Peyer's patch (tissue), 4 donors: ENCODE measurements at regions not wholly inside any gene's neighbourhood (a gene's known extent, or its start where the extent isn't known, plus 50 kb on each side); places are given as distances from the start of the nearest gene placed in this dataset.

Experiments used
- DNase-seq, 3 donors: peaks; one replicate each; pipeline ENCODE4 v3.0.0-alpha.2; 2017 to 2019
- H3K27ac ChIP-seq, 4 donors: fragments of 200-600 bp; sonication (generic); one replicate each; pipeline ENCODE4 v1.5.1; 2016 to 2019
- H3K27me3 ChIP-seq, 2 donors: fragments of 200-600 bp; sonication (generic); one replicate each; pipeline ENCODE4 v1.5.1; 2019
- H3K36me3 ChIP-seq, 3 donors: fragments of 200-600 bp; sonication (generic); one replicate each; pipeline ENCODE4 v1.5.1; 2016 to 2019
- H3K4me1 ChIP-seq, 4 donors: fragments of 200-600 bp; sonication (generic); one replicate each; pipeline ENCODE4 v1.5.1; 2016 to 2019
- H3K4me3 ChIP-seq, 4 donors: fragments of 200-600 bp; sonication (generic); 1 replicate in 3 of 4; 2 replicates in 1 of 4; pipeline ENCODE4 v1.5.1; 2016 to 2019; ENCODE audit warnings: mild to moderate bottlenecking in 1 of 4
- H3K9me3 ChIP-seq, 4 donors: fragments of 200-600 bp; sonication (generic); one replicate each; pipeline ENCODE4 v1.5.1; 2016 to 2019; ENCODE audit warnings: mild to moderate bottlenecking in 1 of 4
- POLR2A ChIP-seq, 2 donors: fragments of 450-650 bp; IDR thresholded peaks; one replicate each; pipeline ENCODE4 v1.5.1; 2017; ENCODE audit warnings: antibody characterized with exemption in 2 of 2, mild to moderate bottlenecking in 2 of 2, moderate library complexity in 2 of 2
- TF ChIP-seq, protein P1 (sequence below), 6 experiments: fragments of 450-650 bp in 4 of 6; fragments of 200-600 bp in 2 of 6; sonication (generic) in 1 of 6; IDR thresholded peaks; one replicate each; pipeline ENCODE4 v1.5.1; 2017 to 2019; ENCODE audit warnings: antibody characterized with exemption in 6 of 6, mild to moderate bottlenecking in 3 of 6, moderate library complexity in 1 of 6

- H3K27me3 ChIP-seq, result no peaks in the 10 kb centered on the region
- H3K4me3 ChIP-seq, result no peak overlapping the region
- H3K9me3 ChIP-seq, result no peaks in the 10 kb centered on the region
- no peak for DNase-seq
- H3K4me1 ChIP-seq, result no peaks in the 10 kb centered on the region
- H3K36me3 ChIP-seq, result no peaks in the 10 kb centered on the region
- no peak for TF ChIP-seq POLR2A (IDR thresholded peaks at IDR 0.05)
- TF ChIP-seq, protein P1, sequence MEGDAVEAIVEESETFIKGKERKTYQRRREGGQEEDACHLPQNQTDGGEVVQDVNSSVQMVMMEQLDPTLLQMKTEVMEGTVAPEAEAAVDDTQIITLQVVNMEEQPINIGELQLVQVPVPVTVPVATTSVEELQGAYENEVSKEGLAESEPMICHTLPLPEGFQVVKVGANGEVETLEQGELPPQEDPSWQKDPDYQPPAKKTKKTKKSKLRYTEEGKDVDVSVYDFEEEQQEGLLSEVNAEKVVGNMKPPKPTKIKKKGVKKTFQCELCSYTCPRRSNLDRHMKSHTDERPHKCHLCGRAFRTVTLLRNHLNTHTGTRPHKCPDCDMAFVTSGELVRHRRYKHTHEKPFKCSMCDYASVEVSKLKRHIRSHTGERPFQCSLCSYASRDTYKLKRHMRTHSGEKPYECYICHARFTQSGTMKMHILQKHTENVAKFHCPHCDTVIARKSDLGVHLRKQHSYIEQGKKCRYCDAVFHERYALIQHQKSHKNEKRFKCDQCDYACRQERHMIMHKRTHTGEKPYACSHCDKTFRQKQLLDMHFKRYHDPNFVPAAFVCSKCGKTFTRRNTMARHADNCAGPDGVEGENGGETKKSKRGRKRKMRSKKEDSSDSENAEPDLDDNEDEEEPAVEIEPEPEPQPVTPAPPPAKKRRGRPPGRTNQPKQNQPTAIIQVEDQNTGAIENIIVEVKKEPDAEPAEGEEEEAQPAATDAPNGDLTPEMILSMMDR (IDR thresholded peaks at IDR 0.05), result no peak
- no peak overlapping the region for H3K27ac ChIP-seq
Measured at GRCh38 chr1:60764489-60764888, 317.9 kb upstream of the NFIA start.

DNA sequence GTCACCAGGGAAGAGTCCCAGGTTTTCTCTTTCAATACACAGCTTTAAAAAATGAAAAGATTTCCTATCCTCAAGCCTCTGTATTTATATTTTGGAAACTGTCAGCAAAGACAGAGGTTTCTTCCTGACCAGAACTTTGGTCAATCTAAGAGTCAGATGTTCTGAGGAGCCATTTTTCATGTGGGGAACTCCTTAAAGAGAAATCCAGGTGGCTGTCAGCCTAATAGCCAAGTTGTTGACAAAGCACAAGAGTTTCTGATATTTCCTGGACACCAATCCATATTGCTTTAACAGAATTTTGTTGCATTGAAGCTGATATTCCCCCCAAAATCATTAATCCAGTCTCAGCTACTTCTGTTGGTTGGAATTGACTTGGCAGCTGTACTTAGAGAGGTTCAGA, 318.6 kb upstream of the NFIA start:
- DNase-seq, result no peak
- Histone ChIP-seq H3K9me3 (no peaks in the 10 kb centered on the region), H3K4me1 (no peaks in the 10 kb centered on the region), H3K27me3 (no peaks in the 10 kb centered on the region), H3K36me3 (no peaks in the 10 kb centered on the region), H3K4me3 (no peak overlapping the region), H3K27ac (no peak overlapping the region)
- TF ChIP-seq POLR2A (IDR thresholded peaks at IDR 0.05), result no peak
- TF ChIP-seq, protein P1 (IDR thresholded peaks at IDR 0.05), result no peak

- Histone ChIP-seq H3K36me3 (no peaks in the 10 kb centered on the region), H3K27ac (no peak overlapping the region), H3K27me3 (no peaks in the 10 kb centered on the region), H3K9me3 (no peaks in the 10 kb centered on the region), H3K4me3 (no peak overlapping the region), H3K4me1 (no peaks in the 10 kb centered on the region)
- DNase-seq, result no peak
- TF ChIP-seq, protein P1 (IDR thresholded peaks at IDR 0.05), result no peak
- no peak for TF ChIP-seq POLR2A (IDR thresholded peaks at IDR 0.05)
Measured at GRCh38 chr1:60762911-60763310, 319.4 kb upstream of the NFIA start.

GRCh38 chr1:60762176-60762575, 320.2 kb upstream of the NFIA start:
- TF ChIP-seq, protein P1 (IDR thresholded peaks at IDR 0.05), result no peak
- no peak for TF ChIP-seq POLR2A (IDR thresholded peaks at IDR 0.05)
- Histone ChIP-seq H3K36me3 (no peaks in the 10 kb centered on the region), H3K27ac (no peak overlapping the region), H3K27me3 (no peaks in the 10 kb centered on the region), H3K4me3 (no peak overlapping the region), H3K9me3 (no peaks in the 10 kb centered on the region), H3K4me1 (no peaks in the 10 kb centered on the region)
- DNase-seq, result no peak

GRCh38 chr1:60759291-60759690, 323.1 kb upstream of the NFIA start:
- no peak for TF ChIP-seq POLR2A (IDR thresholded peaks at IDR 0.05)
- TF ChIP-seq, protein P1 (IDR thresholded peaks at IDR 0.05), result no peak
- no peak for DNase-seq
- Histone ChIP-seq H3K27me3 (no peaks in the 10 kb centered on the region), H3K27ac (no peak overlapping the region), H3K9me3 (no peaks in the 10 kb centered on the region), H3K4me3 (no peak overlapping the region), H3K36me3 (no peaks in the 10 kb centered on the region), H3K4me1 (no peaks in the 10 kb centered on the region)

DNA sequence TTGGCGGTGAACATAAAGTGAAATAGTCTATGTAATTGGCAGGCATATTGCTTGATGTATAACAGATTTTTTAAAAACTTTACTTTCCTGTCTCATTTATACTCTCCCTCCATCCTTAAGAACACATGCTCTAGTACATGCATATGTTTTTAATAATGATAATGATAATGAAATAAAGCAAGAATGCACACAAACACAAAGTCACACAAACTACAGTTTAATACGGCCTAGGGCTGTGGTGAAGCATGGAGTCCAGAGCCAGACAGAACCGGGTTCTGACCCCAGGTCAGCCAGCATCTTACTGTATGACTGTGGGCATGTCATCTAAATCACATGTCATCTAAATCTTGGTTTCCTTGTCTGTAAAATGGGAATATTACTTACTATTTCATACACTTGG, 324.9 kb upstream of the NFIA start:
- DNase-seq, result no peak
- H3K9me3 ChIP-seq, result no peaks in the 10 kb centered on the region
- no peak overlapping the region for H3K27ac ChIP-seq
- TF ChIP-seq POLR2A (IDR thresholded peaks at IDR 0.05), result no peak
- TF ChIP-seq, protein P1 (IDR thresholded peaks at IDR 0.05), result no peak
- H3K27me3 ChIP-seq, result no peaks in the 10 kb centered on the region
- no peaks in the 10 kb centered on the region for H3K4me1 ChIP-seq
- H3K4me3 ChIP-seq, result no peak overlapping the region
- no peaks in the 10 kb centered on the region for H3K36me3 ChIP-seq
